Muscle of leg (tissue), 3 donors: ENCODE measurements at regions not wholly inside any gene's neighbourhood (a gene's known extent, or its start where the extent isn't known, plus 50 kb on each side); places are given as distances from the start of the nearest gene placed in this dataset.

Experiments
- DNase-seq: peaks from one replicate; pipeline ENCODE4 v3.0.0; 2013
- H3K27ac ChIP-seq: one replicate; pipeline ENCODE4 v1.5.1; 2013; ENCODE audit warnings: mild to moderate bottlenecking, low read length, control low read depth
- H3K27me3 ChIP-seq: one replicate; pipeline ENCODE4 v1.6.1; 2013; ENCODE audit warnings: low read length; ENCODE audit not compliant: control insufficient read depth, insufficient read depth
- H3K36me3 ChIP-seq: one replicate; pipeline ENCODE4 v1.6.1; 2013; ENCODE audit warnings: low read length; ENCODE audit not compliant: control insufficient read depth, insufficient read depth
- H3K4me1 ChIP-seq: one replicate; pipeline ENCODE4 v1.6.1; 2013; ENCODE audit warnings: low read length; ENCODE audit not compliant: control insufficient read depth, insufficient read depth
- H3K4me3 ChIP-seq: one replicate; pipeline ENCODE4 v1.5.1; 2013; ENCODE audit warnings: low read length, control low read depth
- H3K9me3 ChIP-seq: replicated peaks from 2 replicates; pipeline ENCODE4 v1.6.1; 2013; ENCODE audit warnings: low read depth, low read length; ENCODE audit not compliant: control insufficient read depth
- WGBS: methylation state at CpG from one replicate; pipeline ENCODE4 v1.1.5; 2013; ENCODE audit warnings: missing lambda C conversion rate; ENCODE audit not compliant: insufficient coverage; 5-methylcytosine and 5-hydroxymethylcytosine counted together

DNA sequence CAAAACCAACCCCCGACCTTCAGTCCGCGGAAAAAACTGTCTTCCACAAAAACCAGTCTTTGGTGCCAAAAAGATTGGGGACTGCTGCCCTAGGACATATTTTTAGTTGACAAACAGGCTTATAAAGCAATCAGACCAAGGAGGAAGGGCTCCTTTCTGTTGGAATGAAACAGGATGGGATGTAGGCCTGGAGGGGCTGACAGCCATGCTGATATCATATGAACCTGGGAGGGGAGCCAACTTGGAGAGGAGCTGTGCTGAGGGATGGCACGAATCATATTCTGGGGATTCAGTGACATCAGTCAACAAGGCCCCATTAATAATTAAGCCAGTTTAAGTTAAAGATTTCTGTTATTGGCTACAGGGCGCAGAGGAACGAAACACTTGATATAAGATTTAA lies 225.4 kb upstream of the TSHZ2 start:
- WGBS: no CpG with 5 or more reads among the region's 6 CpGs
- H3K4me3 ChIP-seq: no peak overlapping the region
- H3K4me1 ChIP-seq: peaks cover 15% of the 10 kb centered on the region
- no peaks in the 10 kb centered on the region for H3K27me3 ChIP-seq
- H3K9me3 ChIP-seq: no peaks in the 10 kb centered on the region
- peak; percentile 72 for DNase-seq
- H3K27ac ChIP-seq: no peak overlapping the region
- H3K36me3 ChIP-seq: no peaks in the 10 kb centered on the region

DNA sequence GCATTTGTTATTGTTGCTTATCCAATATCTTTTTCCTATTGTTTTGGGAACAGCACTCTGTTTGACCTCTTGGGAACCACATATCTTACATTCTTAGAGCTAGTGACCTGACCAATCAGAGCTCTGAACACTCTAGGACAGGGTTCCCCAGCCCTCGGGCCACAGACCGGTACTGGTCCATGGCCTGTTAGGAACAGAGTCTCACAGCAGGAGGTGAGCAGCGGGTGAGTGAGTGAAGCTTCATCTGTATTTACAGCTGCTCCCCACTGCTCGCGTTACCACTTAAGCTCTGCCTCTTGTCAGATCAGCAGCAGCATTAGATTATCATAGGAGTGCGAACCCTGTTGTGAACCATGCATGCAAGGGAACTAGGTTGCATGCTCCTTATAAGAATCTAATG lies 226.0 kb upstream of the TSHZ2 start:
- Histone ChIP-seq H3K27me3 (no peaks in the 10 kb centered on the region), H3K36me3 (no peaks in the 10 kb centered on the region), H3K4me3 (no peak overlapping the region), H3K9me3 (no peaks in the 10 kb centered on the region), H3K4me1 (peaks cover 12% of the 10 kb centered on the region), H3K27ac (no peak overlapping the region)
- DNase-seq: no peak
- WGBS: 86% methylated on average over 5 of the region's 6 CpGs

DNA sequence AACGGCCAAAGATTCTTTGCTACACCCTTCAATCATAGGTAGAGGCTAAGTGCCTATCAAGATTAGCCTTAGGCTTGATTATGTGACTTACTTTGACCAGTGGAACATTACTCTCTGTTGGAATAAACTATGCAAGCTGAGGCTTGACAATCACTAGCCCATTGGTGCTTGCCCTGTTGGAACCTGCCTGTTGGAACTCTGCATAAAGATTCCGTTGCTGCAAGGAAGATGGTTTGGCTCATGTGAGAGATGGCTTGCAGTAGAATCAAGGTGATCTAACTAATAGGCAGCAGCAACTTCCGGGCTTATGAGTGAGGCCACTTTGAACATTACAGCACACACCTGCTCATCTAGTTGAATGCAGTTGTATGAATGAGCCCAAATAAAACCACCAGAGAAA lies 227.7 kb upstream of the TSHZ2 start:
- WGBS: 40% methylated on average over 1 of the region's 3 CpGs
- H3K27ac ChIP-seq: no peak overlapping the region
- H3K36me3 ChIP-seq: no peaks in the 10 kb centered on the region
- no peak for DNase-seq
- no peak overlapping the region for H3K4me3 ChIP-seq
- peaks cover 12% of the 10 kb centered on the region for H3K4me1 ChIP-seq
- no peaks in the 10 kb centered on the region for H3K9me3 ChIP-seq
- no peaks in the 10 kb centered on the region for H3K27me3 ChIP-seq

DNA sequence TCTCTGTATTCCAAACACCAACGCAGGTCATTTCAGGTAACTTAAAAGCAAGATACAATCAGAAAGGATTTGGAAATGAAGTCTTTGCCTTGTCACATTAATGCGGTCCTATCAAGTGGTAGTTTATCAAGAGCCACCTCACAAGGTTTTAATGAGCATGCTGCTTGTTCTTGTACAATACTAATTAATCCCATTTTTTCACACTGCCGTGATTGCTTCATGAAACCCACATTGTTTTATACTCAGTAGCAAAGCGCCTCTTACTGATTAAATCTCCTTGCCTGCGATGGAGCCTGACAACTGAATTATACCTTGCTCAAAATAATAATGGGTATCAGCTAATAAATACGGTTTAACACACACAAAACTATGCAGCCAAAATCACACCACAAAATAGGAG lies 234.1 kb upstream of the TSHZ2 start:
- Histone ChIP-seq H3K9me3 (no peaks in the 10 kb centered on the region), H3K27me3 (no peaks in the 10 kb centered on the region), H3K36me3 (no peaks in the 10 kb centered on the region), H3K27ac (no peak overlapping the region), H3K4me1 (no peaks in the 10 kb centered on the region), H3K4me3 (no peak overlapping the region)
- 92% methylated on average over 4 of the region's 6 CpGs for WGBS
- no peak for DNase-seq

DNA sequence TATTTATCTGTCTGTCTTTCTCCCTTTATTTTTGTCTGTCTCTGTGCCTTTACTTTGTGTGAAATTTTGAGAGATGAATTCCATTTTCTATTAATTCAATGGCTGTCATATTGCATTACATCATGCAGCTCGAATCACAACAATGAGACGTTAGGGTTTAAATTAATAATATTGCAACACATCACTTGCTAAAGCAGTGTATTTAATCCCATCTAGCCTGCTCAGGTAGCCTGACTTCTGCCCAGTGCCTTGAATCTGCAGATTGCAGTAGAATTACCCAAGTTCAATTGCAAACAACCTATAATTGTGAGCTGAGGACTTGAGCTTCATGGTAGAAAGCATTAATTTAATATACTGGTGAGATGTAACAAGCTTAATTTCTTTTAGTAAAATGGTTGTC lies 235.7 kb upstream of the TSHZ2 start:
- no peaks in the 10 kb centered on the region for H3K36me3 ChIP-seq
- no peak for DNase-seq
- no peaks in the 10 kb centered on the region for H3K9me3 ChIP-seq
- no peaks in the 10 kb centered on the region for H3K4me1 ChIP-seq
- no peak overlapping the region for H3K4me3 ChIP-seq
- H3K27me3 ChIP-seq: no peaks in the 10 kb centered on the region
- no CpG with 5 or more reads among the region's 2 CpGs for WGBS
- no peak overlapping the region for H3K27ac ChIP-seq

DNA sequence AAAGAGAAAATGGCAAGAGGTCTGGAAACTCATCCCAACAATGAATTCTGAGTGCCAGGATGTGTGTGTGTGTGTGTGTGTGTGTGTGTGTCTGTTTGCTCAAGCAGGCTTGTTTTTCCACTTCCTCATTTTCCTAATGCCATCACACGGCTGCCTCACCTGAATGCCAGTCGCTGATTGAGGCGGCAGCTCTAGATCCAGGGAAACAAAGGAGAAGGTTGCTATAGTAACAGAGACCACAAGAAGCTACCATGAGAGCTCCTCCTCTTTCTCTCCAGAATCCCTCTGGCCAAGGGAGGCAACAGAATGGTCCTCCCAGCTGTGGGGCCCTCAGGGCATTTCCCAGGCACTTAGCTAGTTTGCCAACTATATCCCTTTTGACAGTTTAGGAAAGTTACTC lies 241.1 kb upstream of the TSHZ2 start:
- Histone ChIP-seq H3K9me3 (peaks cover 6% of the 10 kb centered on the region), H3K27ac (no peak overlapping the region), H3K27me3 (no peaks in the 10 kb centered on the region), H3K4me1 (no peaks in the 10 kb centered on the region), H3K36me3 (no peaks in the 10 kb centered on the region), H3K4me3 (no peak overlapping the region)
- no CpG with 5 or more reads among the region's 3 CpGs for WGBS
- no peak for DNase-seq

DNA sequence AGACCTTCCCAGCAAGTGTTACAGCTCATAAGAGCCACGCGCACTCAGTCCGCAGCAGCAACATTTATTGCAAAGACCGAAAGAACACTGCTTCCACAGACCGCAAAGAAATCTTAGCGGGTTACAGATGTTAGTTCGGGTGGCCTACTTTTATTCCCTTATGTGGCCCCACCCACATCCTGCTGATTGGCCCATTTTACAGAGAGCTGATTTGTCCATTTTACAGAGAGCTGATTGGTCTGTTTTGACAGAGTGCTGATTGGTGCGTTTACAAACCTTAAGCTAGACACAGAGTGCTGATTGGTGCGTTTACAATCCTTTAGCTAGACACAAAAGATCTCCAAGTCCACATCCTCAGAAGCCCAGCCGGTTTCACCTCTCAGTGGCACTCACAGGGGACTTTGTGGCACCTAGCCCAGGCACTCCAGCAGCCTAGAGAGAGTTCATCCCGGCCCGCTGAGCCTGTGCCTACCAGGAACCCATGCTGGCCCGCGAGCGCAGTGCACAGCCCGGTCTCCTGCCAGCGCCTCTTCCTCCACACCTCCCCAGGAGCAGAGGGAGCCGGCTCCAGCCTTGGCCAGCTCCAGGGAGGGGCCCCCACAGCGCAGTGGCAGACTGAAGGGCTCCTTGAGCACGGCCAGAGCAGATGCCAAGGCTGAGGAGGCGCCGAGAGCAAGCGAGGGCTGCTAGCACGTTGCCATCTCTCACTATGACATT lies 244.3 kb upstream of the TSHZ2 start:
- no peaks in the 10 kb centered on the region for H3K36me3 ChIP-seq
- H3K4me1 ChIP-seq: no peaks in the 10 kb centered on the region
- no peak for DNase-seq
- no peak overlapping the region for H3K4me3 ChIP-seq
- H3K27me3 ChIP-seq: no peaks in the 10 kb centered on the region
- 87% methylated on average over 11 of the region's 24 CpGs for WGBS
- H3K27ac ChIP-seq: no peak overlapping the region
- H3K9me3 ChIP-seq: peaks cover 6% of the 10 kb centered on the region

DNA sequence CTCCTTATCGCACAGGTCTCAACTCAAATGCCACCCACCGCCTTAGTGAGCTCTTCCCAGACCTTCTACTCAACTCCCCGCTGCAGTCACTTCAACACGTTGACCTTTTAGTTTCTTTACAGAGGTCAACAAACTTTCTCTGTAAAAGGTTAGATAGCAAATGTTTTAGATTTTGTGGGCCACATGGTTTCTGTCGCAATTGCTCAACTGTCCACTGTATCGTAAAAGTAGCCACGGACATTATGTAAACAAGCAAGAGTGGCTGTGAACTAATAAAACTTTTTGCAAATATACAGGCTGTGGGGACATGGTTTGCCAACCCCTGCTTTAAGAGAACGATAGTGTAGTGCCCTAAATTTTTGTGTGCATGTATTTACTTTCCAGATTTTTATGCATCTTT lies 247.6 kb upstream of the TSHZ2 start:
- no peak overlapping the region for H3K4me3 ChIP-seq
- H3K9me3 ChIP-seq: peaks cover under 1% of the 10 kb centered on the region
- H3K27ac ChIP-seq: no peak overlapping the region
- H3K27me3 ChIP-seq: no peaks in the 10 kb centered on the region
- H3K4me1 ChIP-seq: no peaks in the 10 kb centered on the region
- H3K36me3 ChIP-seq: no peaks in the 10 kb centered on the region
- no peak for DNase-seq
- 69% methylated on average over 3 of the region's 8 CpGs for WGBS

DNA sequence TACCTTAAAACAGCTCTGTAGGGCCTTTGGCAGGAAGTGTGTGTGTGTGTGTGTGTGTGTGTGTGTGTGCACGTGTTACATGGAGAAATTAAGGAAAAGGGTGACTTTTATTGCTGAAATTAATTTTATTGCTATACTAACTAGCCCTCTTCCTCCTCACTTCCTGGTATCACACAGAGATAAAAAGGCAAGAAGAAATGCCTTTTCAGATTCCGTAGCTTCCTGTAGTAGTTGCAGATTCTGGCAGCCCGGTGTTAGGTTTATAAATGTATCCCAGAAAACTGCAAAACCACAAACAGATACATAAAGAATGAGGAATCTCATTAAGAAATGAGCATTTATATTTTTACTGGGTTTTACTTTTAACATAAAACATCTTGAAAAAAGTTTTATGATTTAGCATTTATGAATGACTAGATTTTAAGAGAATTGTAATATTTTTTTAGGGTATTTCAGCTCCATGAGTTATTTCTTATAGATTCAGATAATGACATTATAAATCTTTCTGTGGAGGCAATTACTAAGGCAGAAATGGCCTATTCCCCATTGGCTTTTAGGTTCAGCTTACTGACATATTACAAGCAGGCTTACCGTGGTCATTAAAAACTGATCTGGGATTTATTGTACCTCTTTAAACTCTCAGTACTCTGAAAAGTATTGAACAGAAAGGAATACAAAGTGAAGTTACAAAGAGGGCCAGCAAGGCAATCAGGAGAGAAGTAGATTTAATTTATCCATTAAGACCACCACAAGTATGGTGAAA lies 249.1 kb upstream of the TSHZ2 start:
- no peaks in the 10 kb centered on the region for H3K4me1 ChIP-seq
- WGBS: no CpG with 5 or more reads among the region's 4 CpGs
- no peaks in the 10 kb centered on the region for H3K27me3 ChIP-seq
- DNase-seq: peak; percentile 7
- H3K27ac ChIP-seq: no peak overlapping the region
- H3K9me3 ChIP-seq: no peaks in the 10 kb centered on the region
- no peak overlapping the region for H3K4me3 ChIP-seq
- no peaks in the 10 kb centered on the region for H3K36me3 ChIP-seq

DNA sequence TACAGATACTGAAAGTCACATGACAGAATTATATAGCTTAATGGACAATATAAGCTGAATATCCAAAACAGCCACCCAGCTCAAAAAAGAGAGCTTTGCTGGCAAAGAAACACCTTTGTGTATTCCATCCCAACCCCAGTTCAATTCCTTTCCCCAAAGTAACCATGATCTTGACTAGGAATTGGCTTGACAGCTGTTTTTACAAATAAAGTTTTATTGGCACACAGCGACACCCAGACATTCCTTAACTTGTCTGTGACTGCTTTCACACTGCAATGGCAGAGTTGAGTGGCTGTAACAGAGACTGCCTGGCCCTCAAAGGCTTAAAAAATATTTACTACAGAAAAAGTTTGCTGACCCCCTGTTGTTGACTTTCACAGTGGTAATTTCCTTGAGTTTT lies 264.0 kb upstream of the TSHZ2 start:
- no peak for DNase-seq
- WGBS: 83% methylated on average over 1 of the region's 1 CpG
- no peaks in the 10 kb centered on the region for H3K9me3 ChIP-seq
- H3K4me3 ChIP-seq: no peak overlapping the region
- H3K36me3 ChIP-seq: no peaks in the 10 kb centered on the region
- no peaks in the 10 kb centered on the region for H3K4me1 ChIP-seq
- no peaks in the 10 kb centered on the region for H3K27me3 ChIP-seq
- H3K27ac ChIP-seq: no peak overlapping the region
